Amygdala (tissue), 56 donors: ENCODE measurements at regions not wholly inside any gene's neighbourhood (a gene's known extent, or its start where the extent isn't known, plus 50 kb on each side); places are given as distances from the start of the nearest gene placed in this dataset.
"Not testable (repeated sequence)": the region's sequence is repeated elsewhere in the genome, so short reads cannot be mapped to it uniquely, and the experiment has no call there.

Experiments
- DNase-seq, 56 donors: peaks; one replicate each; lab custom pipeline; 2025; lab: John Stamatoyannopoulos, UW

DNA sequence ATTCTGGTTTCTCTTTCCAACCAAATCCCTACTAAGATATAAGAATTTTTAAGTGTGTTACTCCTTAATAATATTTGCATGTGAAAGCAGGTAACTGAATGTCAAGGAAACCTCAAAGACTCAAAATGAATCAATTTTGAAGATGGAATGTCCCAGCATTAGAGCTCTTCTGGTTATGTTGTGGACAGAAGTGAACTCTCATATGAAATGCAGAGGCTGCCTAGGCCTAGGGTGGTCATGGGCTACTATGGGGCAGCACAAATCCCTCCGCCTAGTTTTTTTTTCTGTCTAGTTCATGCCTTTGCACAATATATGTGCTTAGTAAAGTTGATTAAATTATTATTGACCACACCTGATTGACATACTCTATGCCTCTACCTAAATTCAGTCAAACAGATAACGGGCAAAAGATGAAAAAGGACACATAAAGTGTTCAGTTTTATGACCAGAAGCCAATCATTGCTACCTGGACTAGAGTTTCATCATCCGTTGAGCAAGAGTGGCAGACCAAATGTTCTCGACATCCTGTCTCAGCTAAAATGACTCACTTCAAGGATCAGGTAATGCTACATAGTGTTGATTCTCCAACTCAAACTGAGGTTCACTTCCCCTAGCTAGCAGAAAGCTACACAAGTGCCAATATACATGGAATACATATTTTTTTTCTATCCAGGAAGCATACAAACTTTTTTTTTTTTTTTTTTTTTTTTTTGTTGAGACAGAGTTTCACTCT, 1211.4 kb downstream of the VRK1 start:
- DNase-seq: no peak

DNA sequence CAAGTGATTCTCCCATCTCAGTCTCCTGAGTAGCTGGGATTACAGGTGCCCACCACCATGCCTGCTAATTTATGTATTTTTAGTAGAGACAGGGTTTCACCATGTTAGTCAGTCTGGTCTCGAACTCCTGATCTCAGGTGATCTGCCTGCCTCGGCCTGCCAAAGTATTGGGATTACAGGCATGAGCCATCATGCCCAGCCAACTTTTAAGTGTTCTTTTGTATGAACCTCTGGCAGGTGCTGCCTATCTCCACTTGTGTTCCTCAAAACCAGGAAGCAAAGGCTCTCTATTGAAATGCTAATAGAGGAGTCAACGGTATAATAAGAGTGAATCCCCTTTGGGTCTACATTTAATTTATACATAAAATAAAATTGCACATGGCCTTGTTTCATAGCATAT, 1212.0 kb downstream of the VRK1 start:
- DNase-seq: not testable (repeated sequence)

DNA sequence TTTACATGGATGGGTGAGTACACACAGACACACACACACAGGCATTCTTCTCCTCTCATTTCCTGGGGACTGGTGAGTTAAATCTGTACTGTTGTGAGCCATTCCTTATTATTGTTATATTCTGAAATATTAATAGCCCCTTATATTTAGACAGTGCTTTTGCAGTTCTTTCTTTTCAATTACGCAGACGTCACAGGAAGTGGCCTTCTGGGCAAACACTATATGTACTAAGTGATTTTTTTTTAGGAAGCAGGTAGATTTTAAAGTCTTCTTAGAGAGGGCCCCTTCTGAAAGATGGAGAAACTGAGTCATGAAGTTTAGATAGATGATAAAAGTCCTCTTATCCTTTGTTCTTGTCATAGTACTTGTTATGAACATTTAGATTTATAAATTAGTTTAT, 1213.6 kb downstream of the VRK1 start:
- DNase-seq: no peak

DNA sequence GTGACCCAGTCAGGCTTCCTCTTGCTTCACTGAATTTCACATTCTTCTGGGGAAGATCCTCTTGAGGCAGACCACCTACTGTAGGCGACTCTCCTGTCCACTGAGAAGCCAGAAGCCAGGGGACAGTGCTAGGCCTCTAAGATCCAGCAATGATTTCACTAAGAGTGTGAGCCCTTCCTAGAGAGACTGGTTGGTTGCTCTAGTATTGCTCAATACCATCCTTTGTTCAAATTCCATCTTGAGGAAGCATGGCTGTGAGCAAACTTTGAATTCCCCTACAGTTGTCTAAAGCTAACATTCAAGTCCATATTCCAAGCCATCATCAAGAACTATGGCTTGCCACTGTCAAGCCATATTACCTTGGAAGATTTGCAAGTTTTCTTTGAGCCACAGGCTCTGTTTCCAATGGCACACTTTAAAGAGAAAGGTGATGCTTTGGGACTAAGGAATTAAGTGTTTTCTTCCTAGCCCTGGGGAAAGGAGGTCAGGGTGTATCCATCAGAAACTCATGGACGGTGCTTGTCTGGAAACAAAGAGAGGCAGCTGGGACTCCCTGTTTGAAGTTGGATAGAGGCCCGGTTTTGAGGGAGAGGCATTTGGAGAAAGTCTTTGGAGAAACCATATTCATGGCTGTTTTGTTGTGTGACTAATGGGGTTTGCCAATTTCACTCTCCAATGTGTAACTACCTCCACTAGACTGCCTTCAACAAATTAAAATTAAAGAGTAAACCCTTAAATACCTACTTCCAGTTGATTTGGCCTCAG, 1217.9 kb downstream of the VRK1 start:
- no peak for DNase-seq

DNA sequence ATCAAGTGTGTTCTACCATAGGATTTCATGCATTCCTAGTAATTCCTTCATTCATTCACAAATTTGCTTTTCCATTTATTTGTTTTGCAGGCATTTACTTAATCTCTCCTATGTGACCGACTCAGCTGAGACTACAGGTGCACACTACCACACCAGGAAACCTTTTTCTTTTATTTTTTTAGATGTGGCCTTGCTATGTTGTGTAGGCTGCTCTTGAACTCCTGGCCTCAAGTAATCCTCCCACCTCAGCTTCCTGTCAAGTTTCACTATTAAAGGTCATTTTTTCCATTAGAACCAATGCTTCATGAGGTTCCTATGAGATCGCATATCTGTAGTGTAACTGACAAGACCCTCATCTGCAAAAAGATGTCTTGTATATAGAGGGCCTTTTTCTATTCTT, 1218.7 kb downstream of the VRK1 start:
- no peak for DNase-seq

DNA sequence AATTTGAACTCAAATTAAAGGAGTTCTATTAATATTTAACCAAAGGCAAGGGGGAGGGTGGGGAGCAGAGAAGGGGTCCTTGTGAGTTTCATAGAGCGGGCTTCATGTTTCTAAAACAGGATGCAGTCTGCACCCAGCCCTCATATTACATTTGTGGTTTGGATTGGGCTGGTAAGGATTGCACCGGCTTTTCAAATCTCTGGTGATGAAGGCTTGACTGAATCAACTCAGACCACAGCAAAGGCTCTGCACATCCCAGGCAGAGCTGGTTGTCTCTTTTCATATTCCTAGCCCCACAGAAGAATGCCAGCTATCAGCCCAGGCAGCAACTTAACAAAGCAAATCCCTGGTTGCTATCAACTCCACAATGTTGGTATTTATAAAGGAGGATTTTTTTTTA, 1221.4 kb downstream of the VRK1 start:
- no peak for DNase-seq

DNA sequence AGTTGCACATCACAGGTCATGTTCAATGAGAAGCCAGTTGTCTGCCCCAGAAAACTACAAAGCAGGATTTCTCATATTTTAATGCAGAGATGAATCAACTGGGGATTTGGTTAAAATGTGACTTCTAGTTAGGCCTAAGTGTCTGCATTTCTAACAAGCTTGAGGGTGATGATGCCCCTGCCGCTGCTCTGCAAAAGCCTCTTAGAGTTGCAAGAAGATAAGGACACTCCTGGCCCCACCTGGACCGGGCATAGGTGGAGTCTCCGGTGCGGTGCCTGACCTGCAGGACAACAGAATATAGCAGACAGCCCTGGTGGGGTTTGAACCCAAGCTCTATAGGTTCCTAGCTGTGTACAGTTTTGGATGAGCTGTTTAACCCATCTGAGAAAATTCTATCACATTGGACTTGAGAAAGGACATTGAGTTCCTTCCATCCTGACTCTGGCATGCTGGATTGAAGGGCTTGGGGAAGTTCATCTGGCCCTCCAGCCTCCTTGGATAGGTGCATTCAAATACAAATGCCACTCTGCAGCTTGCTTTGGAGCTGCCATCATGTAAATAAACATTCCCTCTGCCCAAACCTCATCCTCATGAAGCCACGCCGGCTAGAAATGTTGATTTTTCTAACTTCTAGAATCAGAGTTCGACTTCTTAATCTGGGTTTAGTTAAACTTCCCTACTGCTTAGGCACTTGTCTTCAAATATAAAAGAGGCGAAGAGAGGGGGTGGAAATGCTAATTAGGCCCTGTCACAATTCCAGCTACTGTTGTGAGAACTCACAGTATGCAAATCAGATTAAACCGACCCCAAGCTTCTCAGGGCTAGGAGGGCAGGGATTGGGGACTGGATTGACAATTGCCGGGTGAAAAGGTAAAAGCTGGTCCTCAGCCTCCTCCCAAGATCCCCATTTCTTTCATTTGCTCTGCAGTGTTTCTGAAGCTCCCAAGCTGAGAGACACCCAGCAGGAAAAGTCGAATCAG, 1225.6 kb downstream of the VRK1 start:
- DNase-seq: no peak

DNA sequence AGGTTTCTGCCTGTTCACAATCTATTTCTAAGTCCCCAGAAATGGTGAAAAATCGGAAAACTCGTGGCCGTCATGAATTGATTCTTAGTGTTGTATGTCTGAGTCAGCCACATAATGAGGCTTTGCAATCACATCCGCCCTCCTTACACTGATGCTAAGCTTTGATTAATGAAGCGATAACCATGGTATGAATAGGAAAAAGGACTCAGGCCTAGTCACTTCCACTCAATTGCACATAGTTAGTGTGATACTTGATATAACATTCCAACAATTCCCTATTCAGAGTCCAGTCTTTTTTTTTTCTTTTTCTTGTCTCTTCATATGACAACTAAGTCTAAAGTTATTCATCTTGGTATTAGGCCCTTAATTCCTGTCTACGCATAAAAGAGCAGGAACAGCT, 1231.0 kb downstream of the VRK1 start:
- DNase-seq: no peak

DNA sequence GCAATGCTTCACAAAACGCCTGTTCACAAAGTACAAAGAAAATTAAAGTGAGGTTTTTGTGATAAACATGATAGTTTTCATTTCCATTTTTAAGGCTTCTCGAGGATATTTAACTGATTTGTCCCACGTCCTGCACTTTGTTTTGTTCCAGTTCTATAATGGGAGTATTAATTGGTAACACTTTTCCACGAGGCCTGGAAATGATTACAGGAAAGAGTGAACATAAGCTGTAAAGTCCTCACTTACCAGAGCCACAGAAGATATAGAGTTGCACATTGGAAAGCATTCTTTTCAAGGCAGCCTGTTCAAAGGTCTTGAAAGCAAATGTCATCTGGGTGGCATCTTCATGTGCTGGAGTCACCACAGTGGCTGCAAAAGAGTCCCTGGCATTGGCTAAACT, 1236.6 kb downstream of the BCL11B start:
- DNase-seq: no peak

DNA sequence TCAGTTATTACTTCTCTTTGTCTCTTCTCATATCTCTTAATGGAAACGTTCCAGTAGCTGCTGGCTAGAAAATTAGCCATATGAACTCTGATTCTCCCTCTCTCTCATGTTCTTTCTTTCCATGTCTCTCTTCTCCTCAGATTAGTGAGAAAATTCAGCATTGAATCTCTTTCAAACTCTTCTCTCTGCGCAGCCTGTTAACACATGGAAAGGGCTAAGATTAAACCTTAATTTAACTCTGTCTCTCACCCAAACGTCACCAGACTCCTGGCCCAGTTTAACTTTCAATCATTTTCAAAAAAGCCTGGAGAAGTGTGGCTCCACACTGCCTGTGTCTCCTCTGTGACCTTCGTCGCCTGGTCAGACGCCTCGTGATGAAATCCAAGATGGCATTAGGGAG, 1234.2 kb downstream of the BCL11B start:
- no peak for DNase-seq

DNA sequence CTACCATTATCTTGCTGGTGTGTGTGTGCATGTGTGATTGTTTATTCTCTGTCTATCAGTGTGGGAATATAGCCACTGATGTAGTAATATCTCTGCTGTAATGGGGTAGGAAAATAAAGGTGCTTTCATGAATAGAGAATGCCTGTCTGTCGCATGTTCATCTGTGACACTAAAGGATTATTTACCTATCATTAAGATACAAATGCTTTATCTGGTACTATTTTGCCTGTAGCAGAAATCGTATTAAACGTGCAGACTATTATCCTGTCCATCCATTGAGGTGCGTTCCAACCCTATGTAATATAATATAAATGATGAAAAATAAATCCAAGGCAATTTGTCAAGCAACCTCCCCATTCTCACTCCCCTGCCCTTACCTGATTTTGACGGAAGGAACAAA, 1215.1 kb downstream of the BCL11B start:
- DNase-seq: no peak

DNA sequence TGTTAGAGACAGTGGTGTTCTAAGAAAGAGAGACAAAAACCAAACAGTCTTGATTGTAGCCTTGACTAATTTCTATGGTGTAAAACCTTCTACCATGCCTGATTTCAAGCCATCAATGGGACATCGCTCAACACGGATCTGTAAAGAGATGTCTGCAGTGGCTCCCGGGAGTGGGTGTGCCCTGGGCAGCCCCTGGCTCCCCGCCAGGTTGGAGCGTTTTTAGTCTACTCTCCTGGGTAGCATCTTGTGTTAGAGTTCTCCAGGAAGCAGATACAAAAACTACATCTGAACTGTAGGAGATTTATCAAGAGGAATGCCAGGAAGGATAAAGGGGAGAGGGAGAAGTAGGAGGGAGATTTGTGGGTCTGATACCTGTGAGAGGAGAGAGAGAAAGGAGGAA, 1212.9 kb downstream of the BCL11B start:
- DNase-seq: no peak

DNA sequence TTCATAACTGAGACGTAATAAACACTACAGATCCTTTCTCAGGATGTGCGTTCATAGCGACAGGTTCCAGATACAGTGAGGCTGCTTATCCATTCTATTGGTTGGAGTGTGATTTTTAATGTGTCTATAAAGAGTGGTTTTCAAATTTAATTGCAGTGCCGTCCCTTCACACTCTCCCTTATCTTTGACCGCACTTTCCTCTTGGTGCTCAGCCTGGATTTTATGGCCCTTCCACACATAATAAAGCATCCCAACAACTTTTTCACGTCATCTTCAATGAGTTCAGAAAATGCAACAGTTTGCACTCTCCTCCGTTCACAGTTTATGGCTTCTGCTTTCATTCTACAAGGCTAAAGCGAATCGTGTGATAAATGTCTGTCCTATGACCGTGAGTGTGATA, 1209.9 kb downstream of the BCL11B start:
- DNase-seq: no peak

DNA sequence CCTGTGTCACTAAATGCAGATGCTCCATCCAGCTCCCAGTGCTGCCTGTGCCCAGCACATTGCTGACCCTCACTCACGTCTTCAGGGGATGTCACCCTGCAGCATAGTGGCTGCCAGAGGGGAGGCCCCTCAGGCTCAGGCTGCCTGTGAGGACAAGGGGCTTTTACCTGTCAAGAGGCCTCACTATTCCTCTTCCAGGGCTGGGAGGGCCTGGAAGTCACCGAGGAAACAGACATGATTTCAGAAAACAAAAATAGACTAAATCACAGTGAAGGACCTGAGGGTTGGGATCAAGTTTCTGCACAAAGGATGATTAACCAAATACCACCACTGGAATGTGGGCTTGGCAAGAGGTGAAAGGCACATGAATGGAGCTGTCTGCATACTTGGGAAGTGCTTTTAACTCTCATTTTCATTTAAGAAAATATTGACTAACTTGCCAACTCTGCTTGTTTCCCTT, 1202.3 kb downstream of the BCL11B start:
- DNase-seq: no peak

DNA sequence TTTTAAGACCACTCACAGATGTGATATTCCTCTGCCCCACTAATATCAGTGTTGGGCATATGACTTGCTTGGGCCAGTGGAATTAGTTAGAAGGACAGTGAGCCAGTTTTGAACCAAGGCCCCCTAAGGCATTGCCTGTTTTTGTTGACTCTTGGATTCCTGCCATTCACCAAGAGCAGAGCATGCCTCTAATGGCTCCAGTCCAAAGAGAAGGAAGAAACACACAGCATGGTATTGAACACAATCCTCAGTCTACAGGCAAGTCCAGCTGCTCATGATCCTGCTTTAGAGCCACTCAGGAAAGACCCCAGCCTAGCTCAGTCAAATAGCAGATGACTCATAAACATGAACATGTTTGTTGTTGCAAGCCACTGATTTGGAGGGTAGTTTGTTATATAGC, 1201.5 kb downstream of the BCL11B start:
- no peak for DNase-seq

DNA sequence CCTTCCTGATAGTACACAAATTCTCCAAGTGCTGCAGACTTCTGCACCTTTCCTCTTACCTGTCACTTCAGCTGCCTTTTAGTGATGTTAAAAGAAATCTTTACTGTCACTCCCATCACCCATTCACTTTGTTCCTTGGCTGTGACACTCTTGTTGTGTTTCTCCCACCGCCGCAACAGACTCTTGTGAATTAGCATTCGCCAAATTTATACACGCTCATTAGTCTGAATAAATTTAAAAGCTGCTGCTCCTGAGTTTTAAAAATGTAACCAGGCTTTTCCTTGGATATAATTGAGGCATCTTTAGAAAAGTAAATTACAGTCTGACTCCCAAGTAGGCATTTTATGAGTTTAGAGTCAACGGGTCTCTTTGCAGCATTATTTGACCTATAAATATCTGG, 1197.9 kb downstream of the BCL11B start:
- DNase-seq: no peak

DNA sequence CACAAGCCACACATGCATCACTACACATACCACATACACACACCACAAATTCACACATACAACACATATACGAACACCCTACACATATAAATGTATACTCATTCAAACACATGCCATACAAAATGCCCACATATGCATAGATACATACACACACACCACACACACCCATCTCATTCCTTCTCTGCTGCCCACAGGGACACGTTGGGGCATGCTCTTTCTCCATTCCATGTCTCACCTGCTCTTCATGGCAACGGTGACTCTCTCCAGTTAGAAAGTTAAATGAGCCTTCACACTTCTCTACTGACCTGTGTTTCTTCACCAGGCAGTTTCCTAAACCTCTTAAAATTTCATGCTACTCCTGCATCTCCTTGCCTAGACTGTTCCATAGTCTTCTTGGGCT, 1194.8 kb downstream of the BCL11B start:
- no peak for DNase-seq

DNA sequence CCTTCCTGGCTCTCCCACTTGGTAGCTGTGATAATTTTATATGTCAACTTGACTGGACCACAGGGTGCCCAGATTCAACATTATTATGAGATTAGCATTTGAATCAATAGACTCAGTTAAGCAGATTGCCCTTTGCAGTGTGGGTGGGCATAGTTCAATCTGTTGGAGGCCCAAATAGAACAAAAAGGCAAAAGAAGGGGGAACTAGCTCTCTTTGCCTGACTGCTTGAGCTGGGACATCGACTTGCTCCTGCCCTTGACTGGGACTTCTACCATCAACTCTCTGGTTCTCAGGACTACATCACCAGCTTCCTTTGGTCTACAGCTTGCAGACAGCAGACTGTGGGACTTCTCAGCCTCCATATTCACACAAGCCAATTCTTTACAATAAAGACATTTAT, 1189.2 kb downstream of the BCL11B start:
- DNase-seq: no peak

DNA sequence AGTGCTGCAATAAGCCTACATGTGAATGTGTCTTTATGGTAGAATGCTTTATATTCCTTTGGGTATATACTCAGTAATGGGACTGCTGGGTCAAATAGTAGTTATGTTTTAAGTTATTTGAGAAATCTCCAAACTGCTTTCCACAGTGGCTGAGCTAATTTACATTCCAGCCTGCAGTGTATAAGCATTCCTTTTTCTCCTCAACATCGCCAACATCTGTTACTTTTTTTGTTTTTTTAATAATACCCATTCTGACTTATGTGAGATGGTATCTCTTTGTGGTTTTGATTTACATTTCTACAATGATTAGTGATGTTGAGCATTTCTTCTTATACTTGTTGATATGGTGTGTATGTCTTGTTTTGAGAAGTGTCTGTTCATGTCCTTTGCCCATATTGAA, 1186.2 kb downstream of the BCL11B start:
- DNase-seq: no peak

DNA sequence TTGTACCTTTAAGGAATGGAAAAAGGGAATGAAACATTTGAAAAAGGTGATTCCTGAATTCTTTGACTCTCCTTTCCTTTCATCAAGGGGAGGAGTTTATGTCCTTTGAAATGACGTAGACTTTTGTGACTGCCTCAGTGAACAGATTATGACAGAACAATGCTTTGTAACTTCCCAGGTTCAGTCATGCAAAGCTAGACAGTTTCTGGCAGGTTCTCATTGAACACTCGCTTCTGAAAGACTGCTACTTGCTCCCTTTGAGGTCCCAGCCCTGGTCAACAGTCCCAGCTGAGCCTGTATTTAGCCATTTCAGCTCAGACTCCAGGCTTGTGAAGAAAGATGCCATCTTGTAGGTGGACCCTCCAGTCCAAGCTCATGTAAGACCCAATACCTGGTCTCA, 1178.9 kb downstream of the BCL11B start:
- no peak for DNase-seq

DNA sequence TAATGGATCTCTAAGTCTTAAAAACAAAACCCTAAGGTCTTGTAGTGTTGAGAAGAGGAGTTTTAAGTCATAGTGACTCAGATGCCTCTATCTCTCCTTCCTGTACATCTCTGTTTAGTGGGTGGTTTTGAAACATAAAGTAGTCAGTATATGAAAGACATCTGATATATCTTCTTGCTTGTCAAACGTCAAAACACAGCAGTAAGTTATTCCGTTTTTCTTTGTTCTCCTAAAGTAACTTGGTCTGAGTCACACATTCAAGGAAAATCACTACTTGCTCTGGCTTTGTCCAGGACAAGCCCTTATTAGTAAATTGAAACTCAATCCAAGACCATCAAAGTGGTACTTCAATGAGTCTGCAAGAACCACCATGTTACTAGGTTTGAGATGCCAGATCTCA, 1172.5 kb downstream of the BCL11B start:
- DNase-seq: no peak
